Muscle of back (tissue), 3 donors: ENCODE measurements at regions not wholly inside any gene's neighbourhood (a gene's known extent, or its start where the extent isn't known, plus 50 kb on each side); places are given as distances from the start of the nearest gene placed in this dataset.

Experiments
- DNase-seq, 3 donors: peaks; one replicate each; pipeline versions ENCODE4 v3.0.0 to v3.0.0-alpha.2; 2013

- no peak for DNase-seq
Observed at GRCh38 chr2:226680719-226681118, 118.9 kb downstream of the IRS1 start.

GRCh38 chr2:226679389-226680065, 120.1 kb downstream of the IRS1 start:
- peak in 1 of 3 donors; percentile 49 for DNase-seq

- no peak for DNase-seq
Observed at GRCh38 chr2:226678422-226678821, 121.2 kb downstream of the IRS1 start.

GRCh38 chr2:226677080-226677479, 122.5 kb downstream of the IRS1 start:
- no peak for DNase-seq

- no peak for DNase-seq
Observed at GRCh38 chr2:226676618-226677017, 123.0 kb downstream of the IRS1 start.

GRCh38 chr2:226674123-226674522, 125.5 kb downstream of the IRS1 start:
- no peak for DNase-seq

- DNase-seq, result peak in 2 of 3 donors; percentile 40 to 65
Observed at GRCh38 chr2:226673314-226673723, 126.3 kb downstream of the IRS1 start.

GRCh38 chr2:226671141-226671676, 128.4 kb downstream of the IRS1 start:
- no peak for DNase-seq

- DNase-seq, result no peak
Observed at GRCh38 chr2:226669905-226670304, 129.7 kb downstream of the IRS1 start.

GRCh38 chr2:226669249-226669648, 130.4 kb downstream of the IRS1 start:
- no peak for DNase-seq

GRCh38 chr2:226667736-226668135, 131.9 kb downstream of the IRS1 start:
- no peak for DNase-seq

- DNase-seq, result no peak
Observed at GRCh38 chr2:226665306-226665831, 134.3 kb downstream of the IRS1 start.

- no peak for DNase-seq
Observed at GRCh38 chr2:226664661-226665060, 135.0 kb downstream of the IRS1 start.

- DNase-seq, result no peak
Observed at GRCh38 chr2:226664140-226664539, 135.5 kb downstream of the IRS1 start.

- DNase-seq, result peak in 1 of 3 donors; percentile 64
Observed at GRCh38 chr2:226661789-226662545, 137.7 kb downstream of the IRS1 start.

GRCh38 chr2:226660526-226660925, 139.1 kb downstream of the IRS1 start:
- DNase-seq, result peak; percentile 61 to 93 (median 87)

- DNase-seq, result no peak
Observed at GRCh38 chr2:226660124-226660523, 139.5 kb downstream of the IRS1 start.

GRCh38 chr2:226659410-226659809, 140.2 kb downstream of the IRS1 start:
- DNase-seq, result peak in 1 of 3 donors; percentile 34

GRCh38 chr2:226658555-226658954, 141.1 kb downstream of the IRS1 start:
- DNase-seq, result no peak

GRCh38 chr2:226657340-226658053, 142.1 kb downstream of the IRS1 start:
- no peak for DNase-seq

GRCh38 chr2:226656367-226656766, 143.3 kb downstream of the IRS1 start:
- no peak for DNase-seq

- no peak for DNase-seq
Observed at GRCh38 chr2:226655871-226656270, 143.7 kb downstream of the IRS1 start.
